ENCODE measurements at regions not wholly inside any gene's neighbourhood (a gene's known extent, or its start where the extent isn't known, plus 50 kb on each side); places are given as distances from the start of the nearest gene placed in this dataset.

DNA sequence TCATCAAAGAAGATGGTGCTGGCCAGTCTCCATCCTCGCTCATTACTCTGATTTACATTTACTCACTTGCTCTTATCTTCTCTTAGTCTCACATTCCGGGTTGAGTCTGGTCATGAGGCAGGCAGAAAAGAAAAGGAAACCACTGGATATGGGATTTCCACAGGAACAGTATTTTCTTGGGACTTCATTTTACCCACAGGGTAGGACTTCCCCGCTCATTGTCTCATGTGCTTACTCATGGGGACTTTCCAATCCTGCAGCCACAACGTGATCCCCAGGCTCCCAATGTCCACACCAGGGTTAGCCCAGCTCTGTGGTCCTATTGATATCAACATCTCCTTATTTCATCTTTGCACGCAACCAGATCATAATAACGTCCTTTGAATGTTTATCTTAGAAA lies 373.8 kb downstream of the TMEM182 start:
- TF ChIP-seq, protein P1, sequence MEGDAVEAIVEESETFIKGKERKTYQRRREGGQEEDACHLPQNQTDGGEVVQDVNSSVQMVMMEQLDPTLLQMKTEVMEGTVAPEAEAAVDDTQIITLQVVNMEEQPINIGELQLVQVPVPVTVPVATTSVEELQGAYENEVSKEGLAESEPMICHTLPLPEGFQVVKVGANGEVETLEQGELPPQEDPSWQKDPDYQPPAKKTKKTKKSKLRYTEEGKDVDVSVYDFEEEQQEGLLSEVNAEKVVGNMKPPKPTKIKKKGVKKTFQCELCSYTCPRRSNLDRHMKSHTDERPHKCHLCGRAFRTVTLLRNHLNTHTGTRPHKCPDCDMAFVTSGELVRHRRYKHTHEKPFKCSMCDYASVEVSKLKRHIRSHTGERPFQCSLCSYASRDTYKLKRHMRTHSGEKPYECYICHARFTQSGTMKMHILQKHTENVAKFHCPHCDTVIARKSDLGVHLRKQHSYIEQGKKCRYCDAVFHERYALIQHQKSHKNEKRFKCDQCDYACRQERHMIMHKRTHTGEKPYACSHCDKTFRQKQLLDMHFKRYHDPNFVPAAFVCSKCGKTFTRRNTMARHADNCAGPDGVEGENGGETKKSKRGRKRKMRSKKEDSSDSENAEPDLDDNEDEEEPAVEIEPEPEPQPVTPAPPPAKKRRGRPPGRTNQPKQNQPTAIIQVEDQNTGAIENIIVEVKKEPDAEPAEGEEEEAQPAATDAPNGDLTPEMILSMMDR (IDR thresholded peaks at IDR 0.05; ENCODE audit: extremely low read depth, insufficient read depth, missing control alignments) = no peak
- in situ Hi-C loops (cut with MboI; ENCODE audit: low pct_unique_long_range_greater_than_20kb, low sequenced_read_pairs, unreplicated experiment) = no loop called here
- no peak for DNase-seq (ENCODE audit: low spot score)

DNA sequence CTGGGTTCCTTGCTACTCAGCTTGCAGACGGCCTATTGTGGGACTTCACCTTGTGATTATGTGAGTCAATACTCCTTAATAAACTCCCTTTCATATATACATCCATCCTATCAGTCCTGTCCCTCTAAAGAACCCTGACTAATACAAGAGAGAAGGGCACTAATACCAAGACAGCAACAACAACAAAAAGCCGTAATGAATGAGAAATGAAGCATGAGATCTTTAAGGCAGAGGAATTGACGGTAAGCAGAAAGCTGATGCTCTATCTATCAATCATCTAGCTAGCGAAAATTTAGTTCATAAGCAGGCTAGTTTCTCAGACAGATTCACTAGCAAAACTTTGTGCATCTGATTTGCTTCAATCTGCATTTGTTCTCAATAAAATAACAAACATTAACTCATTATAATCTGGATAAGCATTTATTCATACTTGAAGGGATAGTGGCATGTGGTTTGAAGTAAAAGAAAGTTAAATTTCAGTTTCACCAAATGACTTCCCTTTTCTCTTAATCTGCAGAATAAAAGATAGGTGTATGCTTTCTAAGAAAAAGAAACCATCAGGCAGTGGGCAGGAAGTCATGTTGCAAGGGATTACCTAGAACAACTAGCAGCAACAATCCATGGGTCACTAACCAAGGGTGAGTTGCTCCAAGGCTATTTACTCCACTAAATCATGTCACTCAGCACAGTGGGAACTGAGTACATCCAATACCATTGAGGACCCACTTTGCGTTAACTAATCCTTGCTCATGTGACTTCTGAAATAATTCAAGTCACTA lies 376.5 kb downstream of the TMEM182 start:
- no peak for DNase-seq (ENCODE audit: low spot score)
- TF ChIP-seq, protein P1 (IDR thresholded peaks at IDR 0.05; ENCODE audit: extremely low read depth, insufficient read depth, missing control alignments) = no peak
- in situ Hi-C loops (cut with MboI; ENCODE audit: low pct_unique_long_range_greater_than_20kb, low sequenced_read_pairs, unreplicated experiment) = no loop called here

DNA sequence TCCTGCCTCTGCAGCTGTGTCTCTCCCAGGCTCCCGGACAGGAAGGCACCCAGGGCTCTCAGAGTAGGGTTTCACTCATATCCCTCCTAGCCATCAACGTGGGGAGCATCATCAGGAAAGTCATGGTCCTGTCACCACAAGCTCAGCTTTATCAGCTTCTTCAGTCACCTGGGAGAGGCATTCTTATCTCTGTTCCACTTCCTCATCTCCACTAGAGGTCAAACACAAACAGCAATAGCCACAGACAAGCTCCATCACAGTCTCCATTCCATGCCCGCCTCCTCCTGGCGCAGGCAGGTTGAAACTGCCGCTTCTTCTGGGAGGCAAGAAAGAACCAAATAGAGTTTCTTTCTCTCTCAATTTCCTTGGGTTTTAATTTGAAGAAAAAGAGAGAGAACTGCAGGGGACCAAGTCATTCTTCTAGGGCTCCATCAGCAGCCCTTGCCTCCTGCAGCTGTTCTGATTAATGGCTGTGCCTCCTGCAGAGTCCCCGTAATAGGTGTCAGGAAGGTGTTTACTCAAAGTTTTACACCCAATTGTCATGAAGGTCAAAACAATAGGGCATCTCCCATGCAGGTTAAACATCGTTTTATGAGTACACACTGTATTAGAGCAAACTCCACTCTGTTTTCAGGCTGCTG lies 377.9 kb downstream of the TMEM182 start:
- no peak for DNase-seq (ENCODE audit: low spot score)
- TF ChIP-seq, protein P1 (IDR thresholded peaks at IDR 0.05; ENCODE audit: extremely low read depth, insufficient read depth, missing control alignments) = no peak
- in situ Hi-C loops (cut with MboI; ENCODE audit: low pct_unique_long_range_greater_than_20kb, low sequenced_read_pairs, unreplicated experiment) = no loop called here

DNA sequence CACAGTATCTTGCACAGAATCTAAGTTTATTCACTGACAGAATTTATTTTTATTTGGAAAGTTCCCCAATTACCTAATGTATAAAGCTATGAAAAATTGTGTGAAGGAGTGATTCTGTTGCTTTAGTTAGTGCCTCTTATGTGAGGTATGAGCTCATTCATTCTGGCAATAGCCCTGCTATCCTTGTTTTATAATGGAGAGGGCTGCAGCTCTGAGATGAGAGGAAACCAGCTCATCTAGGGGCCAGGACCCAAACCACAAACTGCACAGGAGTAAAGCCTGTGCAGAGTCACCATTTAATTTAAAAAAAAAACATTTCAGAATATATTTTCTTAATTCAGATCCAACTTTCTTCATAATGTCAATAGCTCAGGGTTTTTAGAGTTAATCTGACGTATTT lies 383.0 kb downstream of the TMEM182 start:
- DNase-seq (ENCODE audit: low spot score) = no peak
- in situ Hi-C loops (cut with MboI; ENCODE audit: low pct_unique_long_range_greater_than_20kb, low sequenced_read_pairs, unreplicated experiment) = no loop called here
- TF ChIP-seq, protein P1 (IDR thresholded peaks at IDR 0.05; ENCODE audit: extremely low read depth, insufficient read depth, missing control alignments) = no peak

DNA sequence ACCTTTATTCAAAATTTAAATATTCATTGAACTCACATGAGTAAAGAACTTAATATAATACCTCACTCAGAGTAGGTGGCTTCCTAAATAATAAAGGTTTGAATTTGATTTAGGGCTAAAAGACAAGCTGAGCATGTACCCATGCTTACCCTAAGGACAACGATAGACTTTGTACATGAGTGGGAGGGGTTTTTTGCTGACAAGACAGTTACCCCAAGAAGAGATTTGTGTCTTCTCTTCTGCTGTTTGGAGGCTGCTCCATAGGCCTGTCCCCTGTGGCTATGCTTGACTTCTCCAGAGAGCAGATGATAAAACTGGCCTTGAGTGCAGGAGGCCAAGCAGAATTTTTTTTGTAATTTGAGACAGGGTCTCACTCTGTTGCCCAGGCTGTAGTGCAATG lies 383.9 kb downstream of the TMEM182 start:
- in situ Hi-C loops (cut with MboI; ENCODE audit: low pct_unique_long_range_greater_than_20kb, low sequenced_read_pairs, unreplicated experiment) = no loop called here
- no peak for DNase-seq (ENCODE audit: low spot score)
- TF ChIP-seq, protein P1 (IDR thresholded peaks at IDR 0.05; ENCODE audit: extremely low read depth, insufficient read depth, missing control alignments) = no peak

DNA sequence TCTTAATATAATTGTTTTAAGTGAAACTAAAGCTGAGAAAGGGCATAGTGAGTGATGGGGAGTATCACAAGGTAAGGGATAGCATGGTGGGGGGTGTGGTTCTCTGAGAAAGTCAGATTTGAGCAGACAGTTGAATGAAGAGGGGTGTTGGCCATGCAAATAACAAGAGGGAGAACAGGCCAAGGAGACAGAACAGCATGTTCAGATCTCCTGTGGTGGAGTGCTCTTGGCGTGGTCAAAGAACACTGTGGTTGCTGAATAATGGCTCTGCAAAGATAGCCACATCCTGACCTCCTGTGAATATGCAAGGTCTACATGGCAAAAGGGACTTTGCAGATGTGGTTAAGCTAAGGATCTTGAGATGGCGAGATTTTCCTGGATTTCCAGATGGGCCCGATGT lies 389.2 kb downstream of the TMEM182 start:
- in situ Hi-C loops (cut with MboI; ENCODE audit: low pct_unique_long_range_greater_than_20kb, low sequenced_read_pairs, unreplicated experiment) = loop anchor here (25.0 kb wide), 1 partner anchor 1711 kb away; the partner anchor contains the start of gene POU3F3
- TF ChIP-seq, protein P1 (IDR thresholded peaks at IDR 0.05; ENCODE audit: extremely low read depth, insufficient read depth, missing control alignments) = no peak
- DNase-seq (ENCODE audit: low spot score) = no peak

Data from GM13977 (cell line).